ENCODE measurements at regions not wholly inside any gene's neighbourhood (a gene's known extent, or its start where the extent isn't known, plus 50 kb on each side); places are given as distances from the start of the nearest gene placed in this dataset.

DNA sequence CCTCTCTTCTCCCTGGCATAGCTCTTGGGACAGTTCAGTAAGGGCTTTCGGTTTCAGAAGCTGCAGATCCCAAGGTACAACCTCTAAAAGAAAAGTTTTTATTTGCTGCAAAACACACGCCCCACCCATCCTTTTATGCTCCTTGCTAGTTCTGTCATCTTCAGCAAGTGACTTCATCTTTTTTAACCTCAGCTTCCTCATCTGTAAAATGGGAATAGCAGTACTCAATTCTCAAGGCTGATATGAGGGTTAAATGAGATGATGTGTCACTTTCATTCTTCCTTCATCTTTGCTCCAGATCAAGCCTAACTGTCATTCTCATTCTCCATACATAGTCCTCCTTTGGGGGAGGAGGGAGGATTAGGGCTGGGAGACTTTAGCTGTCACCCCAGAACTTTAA is 90.0 kb upstream of the ALX4 start:
- TF ChIP-seq POLR2A (IDR thresholded peaks at IDR 0.05), result no peak
- TF ChIP-seq, protein P1, sequence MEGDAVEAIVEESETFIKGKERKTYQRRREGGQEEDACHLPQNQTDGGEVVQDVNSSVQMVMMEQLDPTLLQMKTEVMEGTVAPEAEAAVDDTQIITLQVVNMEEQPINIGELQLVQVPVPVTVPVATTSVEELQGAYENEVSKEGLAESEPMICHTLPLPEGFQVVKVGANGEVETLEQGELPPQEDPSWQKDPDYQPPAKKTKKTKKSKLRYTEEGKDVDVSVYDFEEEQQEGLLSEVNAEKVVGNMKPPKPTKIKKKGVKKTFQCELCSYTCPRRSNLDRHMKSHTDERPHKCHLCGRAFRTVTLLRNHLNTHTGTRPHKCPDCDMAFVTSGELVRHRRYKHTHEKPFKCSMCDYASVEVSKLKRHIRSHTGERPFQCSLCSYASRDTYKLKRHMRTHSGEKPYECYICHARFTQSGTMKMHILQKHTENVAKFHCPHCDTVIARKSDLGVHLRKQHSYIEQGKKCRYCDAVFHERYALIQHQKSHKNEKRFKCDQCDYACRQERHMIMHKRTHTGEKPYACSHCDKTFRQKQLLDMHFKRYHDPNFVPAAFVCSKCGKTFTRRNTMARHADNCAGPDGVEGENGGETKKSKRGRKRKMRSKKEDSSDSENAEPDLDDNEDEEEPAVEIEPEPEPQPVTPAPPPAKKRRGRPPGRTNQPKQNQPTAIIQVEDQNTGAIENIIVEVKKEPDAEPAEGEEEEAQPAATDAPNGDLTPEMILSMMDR (IDR thresholded peaks at IDR 0.05), result no peak
- WGBS, 2 donors, result 26 to 51% methylated on average over 2 of the region's 2 CpGs
- H3K27ac ChIP-seq, result no peak overlapping the region
- intact Hi-C loops (cut with DNase I), result no loop called here
- H3K36me3 ChIP-seq (replicated peaks in 1 of 2; ENCODE audit: insufficient read depth in 1 of 2, low read depth in 2 of 2), result no peaks in the 10 kb centered on the region
- H3K4me3 ChIP-seq, result no peak overlapping the region
- no peaks in the 10 kb centered on the region for H3K9me3 ChIP-seq
- no peaks in the 10 kb centered on the region for H3K4me1 ChIP-seq
- no peak for DNase-seq
- no peak for ATAC-seq
- no peaks in the 10 kb centered on the region for H3K27me3 ChIP-seq

DNA sequence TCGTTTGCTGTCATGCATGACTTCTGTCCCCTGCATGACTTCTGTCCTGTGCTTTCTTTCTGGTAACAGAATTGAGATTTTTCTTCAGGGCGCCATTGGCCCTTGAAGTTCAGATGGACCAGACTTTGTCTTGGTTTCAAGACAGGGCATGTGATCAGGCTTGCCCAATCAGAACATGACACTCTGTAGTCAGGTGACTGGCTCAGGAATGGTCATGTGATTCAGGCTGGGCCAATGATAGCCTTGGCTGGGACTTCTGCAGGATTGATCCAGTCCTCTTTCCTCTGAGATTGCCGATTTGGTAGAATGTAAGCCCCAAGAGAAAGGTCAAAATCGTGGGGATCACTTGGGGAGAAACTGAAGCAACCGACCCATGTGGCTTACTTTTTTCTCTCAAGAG is 90.5 kb upstream of the ALX4 start:
- no peak overlapping the region for H3K4me3 ChIP-seq
- intact Hi-C loops (cut with DNase I), result no loop called here
- 69 to 72% methylated on average over 5 of the region's 5 CpGs for WGBS, 2 donors
- ATAC-seq (no peak), DNase-seq (no peak)
- H3K36me3 ChIP-seq (replicated peaks in 1 of 2; ENCODE audit: insufficient read depth in 1 of 2, low read depth in 2 of 2), result no peaks in the 10 kb centered on the region
- no peaks in the 10 kb centered on the region for H3K27me3 ChIP-seq
- H3K27ac ChIP-seq, result no peak overlapping the region
- no peaks in the 10 kb centered on the region for H3K4me1 ChIP-seq
- no peak for TF ChIP-seq POLR2A (IDR thresholded peaks at IDR 0.05)
- TF ChIP-seq, protein P1 (IDR thresholded peaks at IDR 0.05), result no peak
- H3K9me3 ChIP-seq, result no peaks in the 10 kb centered on the region

DNA sequence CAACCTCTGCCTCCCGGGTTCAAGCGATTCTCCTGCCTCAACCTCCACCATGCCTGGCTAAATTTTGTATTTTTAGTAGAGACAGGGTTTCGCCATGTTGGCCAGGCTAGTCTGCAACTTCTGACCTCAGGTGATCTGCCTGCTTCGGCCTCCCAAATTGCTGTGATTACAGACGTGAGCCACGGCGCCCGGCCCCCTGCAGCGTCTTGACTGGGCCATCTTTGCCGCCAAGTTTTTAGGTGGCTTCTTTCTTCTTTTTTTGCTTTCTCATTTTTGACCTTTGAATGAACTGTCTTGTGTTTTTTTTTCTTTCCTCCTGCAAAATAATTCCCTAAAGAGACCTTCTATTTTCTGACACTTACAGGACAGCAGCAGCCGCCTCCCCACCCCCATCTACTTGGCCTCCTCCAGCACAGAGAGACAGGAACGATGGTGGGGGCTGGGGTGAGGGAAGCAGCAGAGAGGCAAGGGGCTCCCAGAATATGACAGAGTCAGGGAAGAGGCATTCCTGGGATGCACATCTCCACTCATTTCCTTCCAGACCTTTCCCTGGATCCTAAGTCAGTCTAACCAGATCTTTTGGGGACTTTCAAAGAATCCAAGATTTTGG is 92.6 kb upstream of the ALX4 start:
- intact Hi-C loops (cut with DNase I), result no loop called here
- TF ChIP-seq, protein P1 (IDR thresholded peaks at IDR 0.05), result no peak
- TF ChIP-seq POLR2A (IDR thresholded peaks at IDR 0.05), result no peak
- ATAC-seq (no peak), DNase-seq (no peak)
- WGBS, 2 donors, result 60 to 67% methylated on average over 12 of the region's 12 CpGs
- H3K9me3 ChIP-seq, result no peaks in the 10 kb centered on the region
- H3K4me3 ChIP-seq, result no peak overlapping the region
- no peak overlapping the region for H3K27ac ChIP-seq
- no peaks in the 10 kb centered on the region for H3K36me3 ChIP-seq (replicated peaks in 1 of 2; ENCODE audit: insufficient read depth in 1 of 2, low read depth in 2 of 2)
- no peaks in the 10 kb centered on the region for H3K27me3 ChIP-seq
- no peaks in the 10 kb centered on the region for H3K4me1 ChIP-seq

GRCh38 chr11:44403176-44403575 is 93.2 kb upstream of the ALX4 start:
- H3K27ac ChIP-seq, result no peak overlapping the region
- 43 to 46% methylated on average over 3 to 4 of the region's 4 CpGs for WGBS, 2 donors

More at GRCh38 chr11:44403176-44403575, 93.2 kb upstream of the ALX4 start:
- no peaks in the 10 kb centered on the region for H3K4me1 ChIP-seq
- no peak overlapping the region for H3K4me3 ChIP-seq
- TF ChIP-seq, protein P1 (IDR thresholded peaks at IDR 0.05), result no peak
- TF ChIP-seq POLR2A (IDR thresholded peaks at IDR 0.05), result no peak
- H3K9me3 ChIP-seq, result no peaks in the 10 kb centered on the region
- intact Hi-C loops (cut with DNase I), result no loop called here
- no peak for ATAC-seq
- H3K27me3 ChIP-seq, result no peaks in the 10 kb centered on the region
- no peak for DNase-seq
- no peaks in the 10 kb centered on the region for H3K36me3 ChIP-seq (replicated peaks in 1 of 2; ENCODE audit: insufficient read depth in 1 of 2, low read depth in 2 of 2)
